IPS-20b (cell line): ENCODE measurements at regions not wholly inside any gene's neighbourhood (a gene's known extent, or its start where the extent isn't known, plus 50 kb on each side); places are given as distances from the start of the nearest gene placed in this dataset.
"Not testable (repeated sequence)": the region's sequence is repeated elsewhere in the genome, so short reads cannot be mapped to it uniquely, and the experiment has no call there.

Experiments used
- H3K27ac ChIP-seq: one replicate; pipeline ENCODE4 v1.5.1; 2013; ENCODE audit warnings: low read length
- H3K27me3 ChIP-seq: 2 replicates; pipeline ENCODE4 v1.6.1; 2013; ENCODE audit warnings: mild to moderate bottlenecking, low read length, inconsistent platforms; ENCODE audit not compliant: insufficient read depth
- H3K36me3 ChIP-seq: 2 replicates; pipeline ENCODE4 v1.6.1; 2013; ENCODE audit warnings: low read depth, mild to moderate bottlenecking, inconsistent platforms, low read length, moderate library complexity; ENCODE audit not compliant: insufficient read depth
- H3K4me1 ChIP-seq: 2 replicates; pipeline ENCODE4 v1.6.1; 2013; ENCODE audit warnings: mild to moderate bottlenecking, control low read depth, inconsistent platforms, low read length, moderate library complexity; ENCODE audit not compliant: insufficient read depth
- H3K4me3 ChIP-seq: 2 replicates; pipeline ENCODE4 v1.5.1; 2013; ENCODE audit warnings: mild to moderate bottlenecking, low read length, inconsistent platforms
- H3K9ac ChIP-seq: 2 replicates; pipeline ENCODE4 v1.6.1; 2013; ENCODE audit warnings: low read depth, mild to moderate bottlenecking, inconsistent platforms, low read length, moderate library complexity
- H3K9me3 ChIP-seq: 2 replicates; pipeline ENCODE4 v1.6.1; 2013; ENCODE audit warnings: mild to moderate bottlenecking, low read depth, low read length, inconsistent platforms; ENCODE audit not compliant: insufficient read depth

DNA sequence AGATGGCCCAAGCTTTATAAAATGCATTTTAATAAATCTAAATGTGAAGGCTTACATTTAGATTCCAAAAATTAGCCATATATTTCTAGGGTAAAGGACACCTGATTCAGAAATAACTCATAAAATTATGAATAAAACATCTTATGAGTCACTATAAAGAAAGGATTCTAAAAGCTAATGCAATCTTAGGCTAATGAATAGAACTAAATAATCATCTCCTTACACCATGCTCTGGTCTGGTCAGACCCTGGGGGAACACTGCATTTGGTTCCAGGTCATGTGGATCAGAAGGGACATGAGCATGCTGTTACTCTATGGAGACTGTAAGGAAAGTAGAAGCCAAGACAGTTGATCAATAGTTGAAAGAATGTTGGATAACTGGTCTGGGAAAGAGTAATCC, 370.4 kb downstream of the NDFIP2 start:
- H3K9ac ChIP-seq: no peak overlapping the region
- no peak overlapping the region for H3K4me3 ChIP-seq
- peaks cover 9% of the 10 kb centered on the region for H3K4me1 ChIP-seq
- no peak overlapping the region for H3K27ac ChIP-seq
- H3K9me3 ChIP-seq: no peaks in the 10 kb centered on the region
- no peaks in the 10 kb centered on the region for H3K36me3 ChIP-seq
- H3K27me3 ChIP-seq: no peaks in the 10 kb centered on the region

DNA sequence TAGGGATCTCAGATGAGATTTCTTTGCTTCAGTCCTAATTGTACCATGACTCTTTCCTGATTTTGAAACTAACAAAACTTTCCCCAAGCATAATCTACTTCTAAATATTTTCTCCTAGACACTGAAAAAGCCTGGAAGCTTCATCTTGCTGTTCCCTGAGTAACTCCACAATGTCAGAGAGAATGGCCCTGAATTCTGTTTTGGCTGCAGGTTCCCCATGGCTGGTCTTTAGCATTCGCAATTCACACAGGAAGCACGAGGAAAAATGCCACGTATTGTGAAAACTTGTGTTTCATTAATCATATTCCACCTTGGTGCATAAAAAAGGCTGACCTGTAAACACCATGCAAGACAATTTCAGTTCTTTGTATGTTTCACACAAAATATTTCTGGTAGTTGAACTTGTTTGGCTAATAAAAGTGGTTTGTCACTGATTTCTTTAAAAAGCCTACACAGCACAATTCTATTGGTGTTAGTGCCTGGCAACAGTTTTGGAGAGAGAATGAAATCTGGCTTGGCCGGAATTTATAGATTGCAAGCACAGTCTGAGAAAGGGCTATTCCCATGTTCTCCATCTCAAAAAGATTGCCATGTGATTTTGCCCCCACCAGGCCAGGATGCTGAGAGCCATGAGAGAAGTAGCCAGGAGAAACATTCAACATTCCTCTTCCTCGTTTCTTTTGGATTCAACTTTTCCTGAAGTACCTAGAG, 367.1 kb downstream of the NDFIP2 start:
- Histone ChIP-seq H3K9me3 (no peaks in the 10 kb centered on the region), H3K27me3 (no peaks in the 10 kb centered on the region), H3K27ac (no peak overlapping the region), H3K9ac (no peak overlapping the region; the same call in 1 of the 2 replicates), H3K4me1 (peaks cover 9% of the 10 kb centered on the region), H3K36me3 (no peaks in the 10 kb centered on the region), H3K4me3 (no peak overlapping the region)

DNA sequence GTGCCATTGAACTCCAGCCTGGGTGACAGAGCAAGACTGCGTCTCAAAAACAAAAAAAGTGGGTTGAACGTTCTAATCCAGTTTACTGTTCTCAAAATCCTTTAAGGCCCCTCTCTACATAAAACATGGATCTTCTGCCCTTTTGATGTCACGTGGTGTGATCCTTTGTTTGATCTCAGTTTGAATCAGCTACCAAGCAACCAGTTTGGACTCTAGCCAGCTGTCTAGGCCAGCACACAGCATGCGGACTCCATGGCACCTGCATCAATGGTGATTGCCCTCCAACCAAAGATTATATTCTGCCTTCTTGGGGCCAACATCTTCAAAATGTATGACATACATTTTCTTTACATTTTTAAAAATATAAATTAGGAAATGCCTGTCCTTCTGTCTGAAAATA, 365.4 kb downstream of the NDFIP2 start:
- Histone ChIP-seq H3K27ac (no peak overlapping the region), H3K36me3 (no peaks in the 10 kb centered on the region), H3K4me3 (no peak overlapping the region), H3K4me1 (peaks cover 9% of the 10 kb centered on the region; the same call in 1 of the 2 replicates), H3K9me3 (no peaks in the 10 kb centered on the region), H3K9ac (no peak overlapping the region), H3K27me3 (no peaks in the 10 kb centered on the region)

DNA sequence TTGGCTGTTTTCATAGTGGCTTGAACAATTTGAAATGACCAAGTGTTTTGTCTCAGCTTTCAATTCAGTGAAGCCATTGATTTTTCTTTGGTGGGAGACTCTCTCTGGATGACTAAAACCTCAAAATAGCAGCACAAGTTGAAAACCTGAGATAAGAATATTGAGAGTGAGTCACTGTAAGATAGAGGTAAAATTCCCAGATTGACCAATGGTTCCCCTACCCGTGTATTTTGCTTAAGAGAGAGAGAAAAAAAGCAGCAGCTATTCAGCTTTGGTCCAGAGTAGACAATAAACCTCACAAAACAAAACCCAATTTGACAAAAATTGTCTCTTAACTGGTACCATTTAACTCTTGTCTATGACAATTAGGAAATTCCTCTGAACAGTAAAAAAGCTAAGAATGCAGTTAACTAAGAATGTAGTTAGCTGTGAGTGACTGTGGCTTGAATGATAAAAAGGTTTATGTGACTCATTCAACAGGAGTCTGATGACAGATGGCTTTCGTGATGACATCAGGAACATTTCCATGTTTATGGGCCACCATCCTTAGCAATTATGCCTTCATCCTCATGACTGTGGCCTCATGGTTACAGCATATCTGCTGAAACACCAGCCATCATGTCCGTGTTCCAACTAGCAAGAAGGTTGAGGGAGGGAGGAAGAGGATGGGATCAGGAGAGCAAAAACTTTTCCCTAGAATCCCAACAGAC, 356.9 kb downstream of the NDFIP2 start:
- Histone ChIP-seq H3K4me3 (no peak overlapping the region), H3K9ac (no peak overlapping the region), H3K27me3 (no peaks in the 10 kb centered on the region), H3K36me3 (no peaks in the 10 kb centered on the region), H3K4me1 (no peaks in the 10 kb centered on the region), H3K9me3 (peaks cover 11% of the 10 kb centered on the region), H3K27ac (no peak overlapping the region)

DNA sequence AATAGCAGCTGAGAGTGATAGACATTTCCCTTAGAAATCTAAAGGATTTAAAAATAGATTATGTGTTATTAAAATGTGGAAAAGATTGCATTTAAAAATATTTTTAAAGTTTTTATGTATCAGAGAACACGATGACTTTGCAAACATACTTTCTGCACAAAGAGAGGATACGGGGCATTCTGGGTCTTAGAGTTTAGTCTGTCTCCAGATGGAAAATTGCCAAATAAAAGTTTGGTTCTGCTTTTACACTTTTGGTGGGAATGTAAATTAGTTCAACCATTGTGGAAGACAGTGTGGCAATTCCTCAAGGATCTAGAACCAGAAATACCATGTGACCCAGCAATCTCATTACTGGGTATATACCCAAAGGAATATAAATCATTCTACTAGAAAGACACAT, 355.2 kb downstream of the NDFIP2 start:
- H3K9ac ChIP-seq, H3K27ac ChIP-seq, H3K36me3 ChIP-seq, H3K4me1 ChIP-seq, H3K4me3 ChIP-seq, H3K27me3 ChIP-seq: not testable (repeated sequence)
- peaks cover 11% of the 10 kb centered on the region for H3K9me3 ChIP-seq

DNA sequence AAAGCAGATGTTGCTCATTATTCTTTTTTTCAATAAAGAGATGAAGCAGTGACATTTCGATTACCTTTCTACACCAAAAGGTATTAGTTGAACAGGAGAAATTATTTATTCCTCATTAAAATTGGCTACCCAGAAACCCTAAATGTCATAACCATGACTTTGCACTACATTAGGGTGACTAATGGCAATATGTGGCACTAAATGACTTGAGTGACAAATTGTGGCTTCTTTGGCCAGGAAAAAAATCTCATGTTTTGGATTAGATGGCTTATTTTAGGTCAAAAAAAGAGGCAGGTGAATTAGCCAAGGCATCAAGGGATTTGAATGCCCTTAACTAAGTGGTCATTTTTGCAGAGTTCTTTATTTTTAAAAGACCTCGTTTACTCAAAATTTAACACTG, 353.9 kb downstream of the NDFIP2 start:
- Histone ChIP-seq H3K9ac (no peak overlapping the region), H3K27me3 (no peaks in the 10 kb centered on the region), H3K36me3 (no peaks in the 10 kb centered on the region), H3K27ac (no peak overlapping the region), H3K4me1 (no peaks in the 10 kb centered on the region), H3K9me3 (peaks cover 11% of the 10 kb centered on the region), H3K4me3 (no peak overlapping the region)

DNA sequence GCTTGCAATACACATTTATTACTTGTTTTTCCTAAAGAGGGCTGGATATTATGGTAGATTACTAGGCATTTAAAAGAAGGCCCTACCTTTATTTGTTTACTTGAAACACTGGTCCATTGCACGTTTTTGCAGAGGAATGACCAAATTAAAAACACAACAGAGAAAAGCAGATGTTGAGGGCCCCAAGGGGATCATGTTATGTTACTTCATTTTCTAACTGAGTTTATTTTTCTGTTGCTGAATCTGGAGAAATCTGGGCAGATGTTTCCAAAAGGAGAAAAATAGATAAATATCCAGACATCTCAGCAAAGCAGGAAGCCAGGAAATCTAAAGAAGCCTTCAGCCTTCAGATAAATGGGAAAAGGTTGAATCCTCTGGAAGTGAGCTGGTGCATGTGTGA, 353.0 kb downstream of the NDFIP2 start:
- no peak overlapping the region for H3K4me3 ChIP-seq
- peaks cover 3% of the 10 kb centered on the region for H3K9me3 ChIP-seq
- H3K27me3 ChIP-seq: no peaks in the 10 kb centered on the region
- H3K36me3 ChIP-seq: no peaks in the 10 kb centered on the region
- no peaks in the 10 kb centered on the region for H3K4me1 ChIP-seq
- H3K9ac ChIP-seq: no peak overlapping the region
- H3K27ac ChIP-seq: no peak overlapping the region

DNA sequence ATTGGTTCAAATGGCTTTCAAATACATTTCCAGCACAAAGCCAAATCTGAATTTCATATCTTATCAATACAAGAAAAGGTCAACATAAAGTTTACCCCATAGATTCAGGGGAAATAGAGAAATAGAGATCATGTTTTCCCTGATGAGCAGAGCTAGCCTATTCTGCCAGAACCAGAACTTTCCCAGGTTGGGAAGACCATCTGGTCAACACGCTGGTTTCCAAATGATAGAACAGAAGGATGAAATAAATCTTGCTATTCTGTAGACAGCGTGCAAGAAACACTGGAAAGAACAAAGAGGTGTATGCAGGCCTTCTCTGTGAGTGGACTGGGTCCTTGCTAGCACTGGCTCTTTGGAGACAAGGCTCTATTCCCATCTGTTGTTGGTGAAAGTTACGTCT, 350.6 kb downstream of the NDFIP2 start:
- H3K27me3 ChIP-seq: no peaks in the 10 kb centered on the region

DNA sequence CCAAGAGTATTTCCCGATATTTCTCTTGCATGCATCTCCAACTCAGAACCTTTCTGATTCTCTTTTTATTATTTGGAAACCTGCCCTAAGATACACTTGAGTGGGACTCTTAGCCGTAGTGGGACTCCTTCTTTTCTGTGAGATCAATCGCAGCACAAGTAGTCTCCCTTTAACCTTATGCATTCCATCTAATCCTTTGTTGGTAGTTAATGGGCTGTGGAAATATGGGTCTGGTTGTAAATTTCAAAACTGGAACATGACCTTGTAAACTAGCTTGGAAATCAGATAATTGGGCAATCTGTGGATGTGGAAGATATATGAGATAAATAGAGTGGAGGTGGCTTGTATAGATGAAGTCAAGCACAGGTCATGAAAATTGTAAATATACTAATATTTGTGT, 350.0 kb downstream of the NDFIP2 start:
- Histone ChIP-seq H3K9me3 (no peaks in the 10 kb centered on the region), H3K9ac (no peak overlapping the region), H3K36me3 (no peaks in the 10 kb centered on the region), H3K4me1 (no peaks in the 10 kb centered on the region), H3K27ac (no peak overlapping the region), H3K4me3 (no peak overlapping the region), H3K27me3 (no peaks in the 10 kb centered on the region)

More for the DNA sequence above, 350.6 kb downstream of the NDFIP2 start:
- Histone ChIP-seq H3K36me3 (no peaks in the 10 kb centered on the region), H3K4me3 (no peak overlapping the region), H3K9me3 (no peaks in the 10 kb centered on the region), H3K27ac (no peak overlapping the region), H3K9ac (no peak overlapping the region), H3K4me1 (no peaks in the 10 kb centered on the region)

DNA sequence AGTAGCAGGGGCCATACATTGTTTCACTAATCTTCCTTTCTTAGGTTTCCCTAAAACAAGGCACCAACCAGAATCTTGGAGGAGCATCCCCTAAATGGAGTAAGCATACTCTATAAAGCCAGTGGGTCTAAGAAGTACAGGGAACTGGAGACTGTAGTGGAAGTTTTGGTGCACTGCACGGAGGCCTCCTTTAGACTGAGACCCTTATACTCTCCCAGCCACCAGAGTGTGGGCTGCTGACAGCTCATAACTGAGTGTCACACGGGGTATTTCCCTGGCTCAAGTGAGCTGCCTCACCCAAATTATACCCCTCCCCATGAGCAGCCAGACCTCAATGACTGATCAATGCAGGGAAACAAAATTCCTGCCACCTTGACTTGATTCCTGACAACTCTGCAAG, 349.5 kb downstream of the NDFIP2 start:
- H3K9ac ChIP-seq: no peak overlapping the region
- H3K4me3 ChIP-seq: no peak overlapping the region
- no peak overlapping the region for H3K27ac ChIP-seq
- no peaks in the 10 kb centered on the region for H3K36me3 ChIP-seq
- H3K4me1 ChIP-seq: no peaks in the 10 kb centered on the region
- no peaks in the 10 kb centered on the region for H3K9me3 ChIP-seq
- H3K27me3 ChIP-seq: no peaks in the 10 kb centered on the region

DNA sequence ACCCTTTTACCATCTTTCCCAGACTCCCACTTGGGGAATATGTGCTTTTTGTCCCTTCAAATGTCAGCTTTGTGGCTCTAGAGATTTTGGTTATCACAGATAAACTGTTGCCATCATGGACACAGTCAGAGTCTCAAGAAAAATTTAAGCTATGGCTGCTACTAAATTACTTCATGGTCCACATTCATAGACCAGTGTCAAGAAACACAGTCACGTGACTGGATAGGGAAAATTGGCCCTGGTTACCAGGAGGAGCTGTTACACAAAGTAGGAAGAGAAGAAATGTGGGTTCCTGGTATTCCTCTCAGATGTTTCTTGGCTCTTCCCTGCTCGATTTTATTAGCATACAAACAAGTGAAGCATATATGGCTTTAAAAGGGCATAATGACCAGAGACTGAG, 348.9 kb downstream of the NDFIP2 start:
- H3K9me3 ChIP-seq: no peaks in the 10 kb centered on the region
- H3K9ac ChIP-seq: no peak overlapping the region
- H3K36me3 ChIP-seq: no peaks in the 10 kb centered on the region
- no peak overlapping the region for H3K27ac ChIP-seq
- H3K4me3 ChIP-seq: no peak overlapping the region
- H3K4me1 ChIP-seq: no peaks in the 10 kb centered on the region
- no peaks in the 10 kb centered on the region for H3K27me3 ChIP-seq

DNA sequence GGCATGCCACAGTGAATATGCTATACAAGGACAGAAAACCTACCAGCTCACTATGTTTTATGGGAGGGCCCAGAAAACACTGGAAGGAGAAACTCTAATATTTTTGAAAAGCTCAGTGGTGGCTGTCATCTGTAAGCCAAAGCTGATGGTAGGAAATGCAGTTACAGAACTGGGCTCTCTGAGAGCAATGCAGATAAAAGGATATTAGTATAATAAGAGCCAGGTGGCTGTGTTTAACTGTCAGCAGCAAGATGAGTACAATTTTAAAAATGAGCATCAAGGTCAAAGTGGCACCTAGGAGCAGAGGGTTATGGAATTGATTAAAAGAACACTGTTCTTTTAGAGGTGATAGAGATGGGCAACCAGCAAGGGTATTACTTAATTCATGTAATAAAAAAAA, 345.0 kb downstream of the NDFIP2 start:
- no peaks in the 10 kb centered on the region for H3K9me3 ChIP-seq
- H3K4me3 ChIP-seq: no peak overlapping the region
- no peak overlapping the region for H3K27ac ChIP-seq
- H3K27me3 ChIP-seq: no peaks in the 10 kb centered on the region
- H3K4me1 ChIP-seq: no peaks in the 10 kb centered on the region
- H3K36me3 ChIP-seq: no peaks in the 10 kb centered on the region
- no peak overlapping the region for H3K9ac ChIP-seq
